ENCODE measurements at regions not wholly inside any gene's neighbourhood (a gene's known extent, or its start where the extent isn't known, plus 50 kb on each side); places are given as distances from the start of the nearest gene placed in this dataset.

GRCh38 chr6:130756824-130757223, 70.4 kb upstream of the SMLR1 start:
- TF ChIP-seq FOXP2 (optimal IDR thresholded peaks at IDR 0.05; ENCODE audit: control extremely low read depth, extremely low read length, insufficient read depth) (no peak), EZH2 (IDR thresholded peaks at IDR 0.05) (no peak), POLR2AphosphoS5 (IDR thresholded peaks at IDR 0.05; ENCODE audit: borderline replicate concordance, low read depth, low read length) (no peak)
